ENCODE measurements at regions not wholly inside any gene's neighbourhood (a gene's known extent, or its start where the extent isn't known, plus 50 kb on each side); places are given as distances from the start of the nearest gene placed in this dataset.

- TF ChIP-seq POLR2A (IDR thresholded peaks at IDR 0.05) = no peak
- no peak for TF ChIP-seq CTCF (IDR thresholded peaks at IDR 0.05)
Measured at GRCh38 chr12:59345406-59345805, 250.4 kb upstream of the SLC16A7 start.

All from Peyer's patch (tissue), 4 donors.